ENCODE measurements at regions not wholly inside any gene's neighbourhood (a gene's known extent, or its start where the extent isn't known, plus 50 kb on each side); places are given as distances from the start of the nearest gene placed in this dataset.

DNA sequence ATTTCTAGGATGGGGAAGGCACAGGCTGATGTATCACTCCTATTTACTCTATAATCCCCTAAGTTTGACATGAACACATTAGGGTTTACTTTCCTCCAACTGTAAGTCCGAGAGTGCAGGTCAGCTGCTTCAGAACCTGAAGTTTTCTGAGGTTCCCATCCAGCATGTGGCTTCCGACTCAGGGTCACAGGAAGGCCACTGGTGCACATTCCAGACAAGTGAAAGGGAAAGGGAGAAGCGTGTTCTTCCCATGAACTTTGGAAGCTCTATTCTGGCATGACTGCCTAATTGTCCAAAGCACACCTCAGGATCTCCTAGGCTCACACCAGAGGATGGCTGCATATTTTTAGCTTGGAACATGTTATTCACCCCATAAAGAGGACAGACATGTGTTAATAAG is 602.6 kb downstream of the SEMA5A start:
- no peak for DNase-seq

DNA sequence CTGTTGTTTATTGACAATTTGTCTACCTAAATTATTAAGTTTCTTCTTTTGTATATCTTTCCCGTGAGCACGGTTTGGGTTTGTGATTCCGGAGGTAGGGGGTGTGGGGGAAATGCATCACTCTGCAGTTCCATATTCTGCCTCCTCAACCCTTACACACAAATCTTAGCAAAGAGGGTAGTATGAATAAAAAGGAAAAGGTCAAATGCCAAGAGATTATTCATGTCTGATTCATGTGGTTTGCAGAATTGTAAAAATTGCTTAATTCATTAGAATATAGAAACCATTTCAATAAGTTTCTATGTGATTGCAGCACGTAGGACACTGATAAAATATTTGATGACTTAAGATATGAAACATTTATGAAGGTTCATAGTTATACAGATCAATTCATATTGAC is 601.9 kb downstream of the SEMA5A start:
- no peak for DNase-seq

DNA sequence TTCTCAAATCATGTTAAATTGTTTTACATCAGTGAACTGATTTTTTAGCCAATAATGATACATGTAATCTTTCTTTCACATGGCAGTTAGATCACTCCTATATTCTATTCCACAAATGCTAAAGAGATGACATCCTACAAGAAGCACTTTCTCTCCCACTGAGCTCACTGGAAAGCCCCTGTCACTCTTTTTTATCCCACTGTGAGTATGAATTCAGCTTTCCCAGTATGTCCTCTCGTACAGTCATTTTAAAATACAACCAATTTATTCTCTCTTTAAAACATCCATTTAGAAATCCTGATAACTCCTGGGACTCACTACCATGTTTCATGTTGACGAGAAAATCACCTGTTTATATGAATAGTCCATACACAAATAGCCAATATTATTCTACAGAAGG is 599.9 kb downstream of the SEMA5A start:
- no peak for DNase-seq

DNA sequence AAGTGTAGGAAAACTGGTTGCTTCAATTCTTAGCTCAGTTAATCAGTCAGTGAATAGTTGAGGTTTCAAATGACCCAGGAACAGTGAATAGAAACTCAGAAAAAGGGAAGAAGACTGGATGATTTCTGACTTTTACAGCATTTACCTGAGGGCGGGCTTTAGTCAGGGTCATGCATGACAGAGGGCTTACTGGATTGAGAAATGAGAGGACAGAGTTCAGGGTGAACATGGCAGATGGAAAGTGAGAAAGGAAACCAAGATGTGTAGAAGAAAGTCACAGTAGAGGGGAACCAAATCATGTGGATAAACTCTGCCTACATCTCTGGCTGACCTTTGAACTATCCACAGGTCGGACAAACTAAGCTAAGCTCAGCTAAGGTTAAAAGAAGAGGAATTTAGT is 596.0 kb downstream of the SEMA5A start:
- DNase-seq = no peak

DNA sequence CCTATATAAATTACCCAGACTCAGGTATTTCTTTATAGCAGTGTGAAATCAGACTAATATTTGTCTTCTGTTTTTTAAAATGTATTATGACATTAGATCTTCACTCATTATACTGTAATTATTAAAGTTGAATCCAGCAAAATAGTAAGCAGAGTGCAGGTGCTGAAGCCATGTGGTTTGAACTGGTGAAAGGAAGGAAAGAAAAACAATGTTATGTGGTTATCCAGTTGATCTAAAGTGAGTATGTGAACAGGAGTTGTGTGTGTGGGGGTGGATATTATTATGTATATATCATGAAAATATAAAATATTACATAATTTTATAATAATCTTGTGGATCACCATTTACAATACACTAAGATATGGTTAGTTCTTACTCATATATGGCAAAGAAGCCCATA is 593.7 kb downstream of the SEMA5A start:
- DNase-seq = no peak

DNA sequence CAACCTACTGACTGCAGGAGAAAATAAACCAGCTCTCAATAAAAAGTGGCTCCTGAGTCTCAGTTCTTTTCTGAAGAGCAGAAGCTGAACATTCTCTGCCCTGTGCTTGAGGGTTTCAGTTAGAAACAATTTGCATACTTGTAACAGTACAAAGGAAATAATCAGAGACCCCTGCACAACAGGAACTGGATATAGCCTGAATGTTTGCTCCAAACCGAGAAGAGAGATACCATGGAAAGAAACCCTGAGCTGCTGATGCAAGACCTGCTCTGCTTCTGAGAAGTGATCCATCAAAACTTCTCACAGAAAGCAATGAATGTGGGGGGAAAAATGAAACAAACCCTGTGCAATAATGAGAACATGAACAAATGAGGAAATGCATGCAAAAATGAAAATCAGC is 592.9 kb downstream of the SEMA5A start:
- DNase-seq = no peak

DNA sequence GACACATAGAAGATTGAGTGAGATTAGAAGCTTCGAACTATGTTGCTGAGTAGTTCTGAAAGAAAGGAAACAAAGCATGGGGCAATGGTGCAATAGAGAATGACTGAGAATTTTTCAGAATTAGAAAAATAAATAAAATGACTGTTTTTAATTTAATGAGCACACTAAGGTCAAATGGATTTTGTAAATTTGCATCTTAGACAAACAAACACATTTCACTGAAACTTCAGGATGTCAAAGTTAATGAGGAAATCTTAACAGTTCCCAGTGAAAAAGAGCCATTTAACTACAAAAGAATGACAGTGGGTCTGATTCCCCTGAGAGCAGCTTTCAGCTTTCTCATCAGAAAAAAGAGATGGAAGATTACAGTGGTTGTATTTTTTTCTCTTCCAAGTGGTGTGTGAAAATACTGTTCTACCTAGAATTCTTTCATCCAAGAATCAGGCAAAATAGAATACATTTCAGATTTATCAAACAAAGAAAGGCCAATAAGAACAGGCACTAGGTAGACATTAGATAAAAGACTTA is 591.9 kb downstream of the SEMA5A start:
- DNase-seq = no peak

DNA sequence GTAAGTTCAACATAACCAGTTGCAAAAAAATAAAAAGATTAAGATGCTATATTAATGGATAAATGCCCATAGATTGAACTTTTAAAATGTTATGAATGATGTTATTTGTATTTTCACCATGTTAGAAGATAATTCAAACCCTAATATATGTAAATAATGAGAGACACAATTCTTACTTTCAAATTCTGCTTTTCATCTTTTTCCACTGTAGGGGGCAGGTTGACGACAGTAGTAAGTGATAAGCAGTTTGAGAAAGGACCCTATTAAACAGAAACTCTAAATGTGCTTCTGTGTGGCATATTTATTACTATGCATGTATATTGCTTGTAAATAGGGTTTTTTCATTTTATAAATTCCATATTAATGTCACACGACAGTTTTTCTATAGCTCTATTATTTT is 591.1 kb downstream of the SEMA5A start:
- no peak for DNase-seq

DNA sequence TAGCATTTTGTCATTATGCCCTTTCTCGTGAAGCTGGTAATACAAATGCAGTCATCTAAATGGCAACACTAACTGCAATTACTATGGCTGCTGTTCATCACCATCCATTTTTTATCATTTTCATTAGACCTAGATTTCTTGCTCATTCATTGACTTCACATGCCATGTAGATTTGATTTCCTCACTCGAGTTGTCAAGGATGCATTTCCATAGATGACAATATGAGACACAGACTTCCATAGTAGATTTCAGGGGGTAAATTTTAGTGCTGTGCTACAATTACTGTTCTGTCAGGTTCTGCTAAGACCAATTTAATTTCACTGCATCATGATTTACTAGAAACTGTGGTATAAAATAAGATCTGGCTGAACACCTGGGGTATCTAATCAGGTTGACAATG is 589.2 kb downstream of the SEMA5A start:
- DNase-seq = no peak

DNA sequence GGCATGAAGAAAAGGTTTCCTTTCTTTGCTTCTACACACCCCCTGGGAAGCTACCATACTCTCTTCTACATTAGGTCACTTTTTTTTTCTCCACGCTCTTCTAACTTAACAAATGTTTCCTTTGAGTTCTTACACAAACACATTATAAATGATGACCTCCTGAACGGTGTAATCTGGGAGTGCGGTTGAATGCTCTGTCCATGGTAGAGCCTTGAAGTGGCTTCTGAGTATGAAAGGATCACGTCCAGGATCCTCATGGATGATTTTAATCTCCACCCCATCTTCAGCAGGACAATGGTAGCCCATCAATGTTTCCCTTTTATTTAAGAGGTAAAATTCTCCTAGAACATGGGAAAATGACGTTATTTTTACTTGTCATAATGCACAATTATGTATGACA is 587.3 kb downstream of the SEMA5A start:
- no peak for DNase-seq

DNA sequence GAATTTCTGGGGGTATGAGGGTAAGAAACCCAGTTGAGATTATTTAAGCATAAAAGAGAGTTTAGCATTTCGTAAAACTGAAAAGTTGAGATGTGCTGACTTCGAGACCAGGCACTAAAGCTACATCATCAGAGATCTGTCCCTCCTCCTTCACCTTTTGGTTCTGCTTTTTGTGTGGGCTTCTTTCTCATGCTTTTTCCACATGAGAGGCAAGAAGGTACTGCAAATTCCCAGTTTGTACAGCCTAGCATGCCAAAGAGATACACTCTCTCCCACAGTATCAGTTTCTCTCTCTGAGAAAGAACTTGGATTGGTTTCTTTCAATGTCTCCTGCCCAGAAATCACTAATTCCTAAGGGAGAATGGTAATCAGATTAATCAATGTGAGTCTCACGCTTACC is 584.7 kb downstream of the SEMA5A start:
- DNase-seq = no peak

DNA sequence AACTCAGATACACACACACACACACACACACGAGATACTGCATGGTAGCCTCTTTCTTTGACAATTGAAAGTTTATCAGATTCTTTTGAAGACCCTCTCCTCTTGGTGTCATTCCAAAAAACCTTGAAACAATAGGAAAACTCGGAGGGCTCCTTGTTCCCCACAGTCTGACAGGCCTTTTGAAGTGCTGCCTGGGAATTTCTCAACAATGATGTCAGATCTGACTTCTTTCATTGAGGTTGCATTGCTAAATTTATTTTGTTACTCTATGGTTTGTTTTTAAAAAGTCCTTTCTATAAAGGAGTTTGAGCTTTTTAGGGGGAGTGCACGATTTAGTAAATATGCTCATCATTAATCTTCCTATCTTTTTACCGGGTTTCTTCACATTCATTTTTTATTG is 583.9 kb downstream of the SEMA5A start:
- DNase-seq = no peak

DNA sequence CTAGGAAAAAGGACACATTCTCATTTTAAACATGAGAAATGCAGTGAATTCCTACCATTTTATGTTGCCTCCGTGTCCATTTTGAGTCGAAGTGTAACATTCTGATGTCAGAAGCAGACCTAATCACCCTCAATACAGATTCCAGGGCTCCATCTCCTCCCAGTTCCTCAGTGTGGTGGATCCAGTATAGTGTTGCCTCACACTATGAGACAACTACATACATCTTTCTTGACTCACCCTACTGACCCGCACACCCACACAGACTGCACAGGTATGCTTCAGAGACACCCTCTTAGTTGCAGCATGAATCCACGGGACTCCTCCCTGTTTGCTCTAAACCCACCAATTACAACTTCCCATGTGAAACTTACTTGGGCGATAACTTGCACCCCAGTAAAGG is 564.9 kb downstream of the SEMA5A start:
- no peak for DNase-seq

DNA sequence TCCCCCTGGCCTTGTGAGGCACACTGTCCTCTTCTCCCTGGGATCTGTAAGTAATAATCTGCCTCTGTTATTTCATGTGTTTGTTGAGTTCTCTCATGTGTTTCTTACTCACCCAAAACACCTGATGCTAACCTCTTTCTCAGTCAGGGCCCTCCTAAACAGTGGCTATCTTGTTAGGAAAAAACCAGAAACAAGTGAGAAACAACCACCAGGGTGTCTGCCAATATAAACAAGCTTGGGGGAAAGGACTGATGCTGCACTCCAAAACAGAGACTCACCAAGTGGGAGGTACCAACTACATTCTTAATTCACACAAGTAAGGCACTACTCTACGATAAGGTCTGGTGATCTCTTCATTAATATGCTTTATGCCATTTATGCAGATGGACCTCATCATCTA is 564.4 kb downstream of the SEMA5A start:
- DNase-seq = no peak

DNA sequence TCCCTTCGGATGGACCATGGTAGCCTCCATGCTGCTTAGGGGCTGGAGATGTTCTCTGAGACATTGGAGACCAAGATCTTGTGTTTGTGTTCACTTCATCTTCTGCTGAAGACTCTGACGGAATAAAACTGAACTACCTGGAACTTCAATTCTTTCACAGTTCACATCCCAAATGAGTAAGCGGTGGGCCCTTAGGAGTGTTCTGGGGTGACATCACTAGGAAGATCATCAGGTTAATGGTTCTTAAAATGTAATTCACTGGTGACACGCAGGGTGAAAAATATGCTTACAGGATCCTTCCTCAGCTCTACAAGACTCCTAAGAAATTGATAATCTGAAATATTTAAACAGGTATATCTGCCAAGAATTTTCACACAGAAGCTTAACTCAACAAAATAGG is 561.5 kb downstream of the SEMA5A start:
- no peak for DNase-seq
